ENCODE measurements at regions not wholly inside any gene's neighbourhood (a gene's known extent, or its start where the extent isn't known, plus 50 kb on each side); places are given as distances from the start of the nearest gene placed in this dataset.

DNA sequence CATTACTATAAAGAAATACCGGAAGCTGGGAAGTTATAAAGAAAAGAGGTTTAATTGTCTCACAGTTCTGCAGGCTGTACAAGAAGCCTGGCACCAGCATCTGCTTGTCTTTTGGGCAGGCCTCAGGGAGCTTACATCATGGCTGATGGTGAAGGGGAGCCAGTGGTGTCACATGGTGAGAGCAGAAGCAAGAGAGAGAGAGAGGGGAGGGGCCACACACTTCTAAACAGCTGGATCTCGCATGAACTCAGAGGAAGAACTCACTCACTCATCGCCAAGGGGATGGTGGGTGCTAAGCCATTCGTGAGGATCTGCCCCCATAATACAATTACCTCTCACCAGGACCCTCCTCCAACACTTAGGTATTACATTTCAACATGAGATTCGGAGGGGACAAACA lies 51.8 kb upstream of the ANKRD34C start:
- no peak for FAIRE-seq

DNA sequence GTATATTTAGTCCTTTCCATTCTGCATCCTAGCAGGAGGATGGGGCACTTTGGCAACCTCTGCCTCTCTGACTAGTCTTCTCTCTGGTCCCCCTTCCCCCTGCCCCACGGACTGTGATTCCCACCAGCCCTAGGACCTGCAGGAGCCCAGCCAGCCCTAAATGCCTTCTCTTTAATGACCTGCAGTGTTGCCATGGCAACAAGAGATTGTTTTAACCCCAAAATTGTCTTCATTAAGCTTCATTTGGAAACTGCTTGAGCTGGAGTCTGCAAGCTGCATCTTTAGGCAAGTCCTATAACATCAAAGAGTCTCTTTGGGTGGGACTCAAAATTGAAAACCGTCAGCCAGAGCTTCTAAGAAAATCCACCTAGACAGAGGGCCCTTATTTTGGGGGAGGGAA lies 59.7 kb upstream of the ANKRD34C start:
- FAIRE-seq, result no peak

DNA sequence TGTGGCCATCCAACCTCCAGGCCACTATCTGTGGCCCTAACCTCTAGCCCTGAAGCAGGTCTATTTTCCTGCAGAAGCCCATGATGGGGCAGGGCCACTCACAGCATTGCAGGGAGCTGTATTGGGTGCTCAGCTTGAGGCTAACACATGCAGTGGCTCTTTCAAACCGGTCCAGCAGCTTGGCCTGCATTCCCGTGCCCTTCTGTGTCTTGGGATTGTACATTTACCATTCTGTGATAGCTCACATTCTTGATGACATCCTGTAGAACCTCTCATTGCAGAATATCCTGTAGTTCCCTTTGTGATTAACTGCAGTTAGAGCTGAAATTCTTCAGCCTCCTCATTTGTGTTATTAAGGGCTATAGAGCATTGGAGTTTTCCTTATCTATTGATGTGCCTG lies 60.8 kb upstream of the ANKRD34C start:
- FAIRE-seq, result no peak

DNA sequence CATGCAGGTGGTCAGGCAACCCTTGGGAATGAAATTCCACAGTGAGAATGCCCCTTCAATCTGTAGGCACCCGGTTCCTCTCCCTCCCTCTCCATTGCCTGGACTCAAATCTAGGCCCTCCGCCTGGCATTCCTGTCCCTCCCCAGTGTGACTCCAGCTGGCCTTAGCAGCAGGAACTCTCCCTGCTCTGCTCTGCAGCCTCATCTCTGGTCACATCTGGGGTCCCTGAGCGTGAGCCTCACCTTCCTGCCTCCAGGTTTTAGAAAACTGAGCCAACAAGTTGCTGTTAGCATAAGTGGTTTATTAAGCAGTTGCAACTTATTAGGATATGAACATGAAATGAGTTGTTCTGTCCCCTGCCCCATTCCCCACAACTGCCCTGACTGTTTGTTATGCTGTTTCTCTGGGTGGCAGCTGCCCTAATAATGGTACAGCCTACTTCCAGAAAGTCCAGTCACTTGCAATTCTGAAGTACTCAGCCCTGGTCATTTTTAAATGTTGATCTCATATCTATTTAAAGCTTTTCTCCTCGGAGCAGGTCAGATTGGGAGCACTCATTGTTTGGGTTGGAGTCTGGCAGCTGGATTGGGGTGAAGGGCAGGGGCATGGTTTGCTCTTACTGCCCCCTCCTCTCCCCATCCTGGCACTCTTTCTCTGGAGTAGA lies 63.0 kb upstream of the ANKRD34C start:
- FAIRE-seq, result no peak

DNA sequence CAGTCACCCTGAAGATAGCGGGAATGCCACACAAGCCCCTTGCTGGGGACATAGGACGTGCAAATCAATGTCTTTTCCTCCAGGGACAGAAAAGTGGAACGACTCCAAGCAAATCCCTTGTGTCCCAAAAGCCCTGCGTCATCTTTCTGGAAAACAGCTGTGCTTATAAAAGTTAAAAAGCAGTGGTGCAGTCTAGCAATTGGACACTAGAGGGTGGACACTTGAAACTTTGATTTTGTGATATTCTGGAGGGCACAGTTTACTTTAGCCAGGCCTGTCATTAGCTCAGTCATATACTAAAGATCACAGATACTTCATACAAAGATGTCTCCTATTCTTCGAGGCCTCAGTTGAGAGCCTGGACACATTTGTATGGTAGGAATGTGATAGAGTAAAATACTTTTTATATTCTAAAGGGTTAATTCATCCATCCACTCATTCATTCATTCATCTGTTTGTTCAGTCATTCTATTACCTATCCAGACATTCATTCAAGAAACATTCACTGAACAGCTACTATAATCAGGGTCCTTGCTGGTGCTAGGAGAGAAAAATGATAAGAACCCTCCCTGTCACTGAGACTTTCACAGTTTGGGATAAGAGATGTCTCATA lies 63.8 kb upstream of the ANKRD34C start:
- FAIRE-seq, result no peak

DNA sequence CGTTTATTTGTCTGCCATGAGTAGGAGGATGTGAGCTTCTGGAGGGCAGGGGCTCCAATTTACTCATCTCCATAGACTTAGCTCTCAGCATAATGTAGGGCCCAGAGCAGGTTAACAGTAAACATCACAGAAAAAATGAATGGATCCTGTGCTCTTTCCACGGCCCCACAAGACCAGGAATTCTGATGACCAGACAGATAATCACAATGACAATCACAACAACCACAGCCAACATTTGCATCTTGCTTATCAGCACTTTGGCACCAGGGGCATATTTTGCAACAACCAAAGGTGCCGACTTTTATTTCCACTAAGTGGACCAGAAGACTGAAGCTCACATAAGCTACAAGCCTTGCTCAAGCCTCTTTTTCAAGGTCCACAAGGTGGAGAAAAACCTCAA lies 68.9 kb upstream of the ANKRD34C start:
- FAIRE-seq, result no peak

DNA sequence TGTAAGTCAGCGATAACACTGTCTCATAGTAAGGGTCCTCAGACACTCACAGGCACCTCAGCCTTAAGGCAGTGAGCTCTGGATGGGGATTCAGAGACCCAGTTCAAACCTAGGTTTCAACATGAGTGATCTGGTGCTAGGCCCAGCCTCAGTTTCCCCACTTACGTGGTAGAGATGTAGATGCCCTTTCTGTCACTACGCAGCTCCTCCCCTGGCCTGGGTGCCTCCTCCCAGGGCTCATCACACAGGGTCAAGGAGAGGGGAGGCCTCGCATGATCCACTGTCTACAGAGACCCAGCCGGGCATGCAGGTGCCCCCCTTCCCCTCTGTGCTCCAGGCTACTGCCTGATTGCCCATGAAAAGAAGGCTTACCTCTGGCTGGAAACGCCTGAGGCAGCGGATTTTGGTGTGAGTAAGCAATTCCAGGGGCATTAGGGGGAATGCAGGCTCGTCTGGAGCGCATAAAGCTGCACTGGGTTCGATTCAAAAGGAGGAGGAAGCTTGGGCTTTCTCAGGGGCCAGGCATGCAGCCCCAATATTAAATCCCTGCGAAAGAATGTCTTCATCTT lies 69.8 kb upstream of the ANKRD34C start:
- no peak for FAIRE-seq

DNA sequence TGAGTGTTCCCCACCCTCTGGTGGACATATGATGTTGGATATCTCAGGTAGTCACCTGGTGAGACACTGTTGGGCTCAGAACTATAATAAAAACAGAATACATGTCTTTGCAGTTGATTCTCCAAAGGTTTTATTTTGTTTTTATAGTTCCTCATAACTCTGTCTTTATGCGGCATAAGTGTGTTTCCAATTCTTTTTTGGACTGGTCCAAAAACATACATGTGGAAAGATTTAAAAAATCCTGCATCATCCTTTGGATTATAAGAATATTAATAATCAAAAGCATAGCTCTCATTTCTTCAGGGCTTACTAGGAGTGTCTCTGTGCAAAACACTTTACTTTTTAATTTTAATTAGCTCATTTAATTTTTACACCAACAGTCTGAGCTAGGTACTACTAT lies 71.0 kb upstream of the ANKRD34C start:
- FAIRE-seq, result no peak

DNA sequence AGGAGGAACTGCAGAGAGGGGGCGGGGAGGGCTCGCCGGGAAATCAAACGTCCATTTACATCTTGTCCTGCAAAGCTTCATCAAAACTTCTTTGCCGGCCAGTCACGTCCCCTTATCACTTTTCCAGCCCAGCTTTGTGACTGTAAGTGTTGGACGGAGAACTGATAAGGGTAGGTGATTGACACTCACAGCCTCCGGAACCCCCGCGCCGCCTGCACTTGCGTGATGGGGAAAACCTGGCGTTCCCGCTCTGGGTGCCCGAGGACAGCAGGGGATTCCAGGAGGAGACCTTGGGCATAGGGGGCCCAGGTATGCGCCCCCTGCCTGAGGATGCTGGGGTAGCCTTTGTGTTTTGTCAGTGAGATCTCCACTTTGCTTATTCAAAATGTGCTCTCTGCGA lies 72.8 kb upstream of the ANKRD34C start:
- FAIRE-seq, result no peak

DNA sequence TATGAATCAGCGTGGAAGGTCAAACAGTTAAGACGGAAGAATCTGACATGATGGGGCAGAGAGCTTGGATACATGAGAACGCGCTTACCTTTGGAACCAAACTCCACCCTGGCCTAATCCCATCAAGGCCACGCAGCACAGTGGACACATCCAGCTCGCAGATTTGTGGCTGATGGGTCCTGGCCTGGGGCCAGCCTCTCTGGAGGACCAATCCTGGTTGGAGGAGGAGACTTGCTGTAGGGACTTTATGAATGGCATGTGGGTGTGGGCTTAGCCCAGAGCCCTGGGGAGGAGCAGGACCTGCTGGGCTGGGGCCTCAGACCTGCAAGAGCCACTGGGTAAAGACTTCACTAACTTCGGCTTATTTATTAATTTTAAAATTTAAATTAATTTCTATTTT lies 73.4 kb upstream of the ANKRD34C start:
- FAIRE-seq, result no peak

DNA sequence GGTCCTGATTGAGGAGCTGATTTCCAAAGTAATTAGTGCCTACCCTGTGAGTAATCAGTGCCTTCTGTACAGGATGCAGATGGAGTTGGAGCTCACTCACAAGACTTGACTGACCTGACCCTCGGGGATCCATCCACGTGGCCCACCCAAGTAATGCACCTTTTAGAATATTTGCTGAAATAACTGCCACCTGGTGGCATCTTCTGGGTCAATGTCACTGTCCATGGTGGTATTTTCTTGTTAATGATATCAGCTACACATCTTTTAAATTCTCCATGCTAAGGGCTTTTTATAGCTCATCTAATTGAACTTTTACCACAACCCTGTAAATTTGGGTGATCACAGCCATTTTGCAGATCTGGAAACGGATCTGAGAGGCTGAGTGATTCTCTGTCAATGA lies 74.3 kb upstream of the ANKRD34C start:
- FAIRE-seq, result no peak

DNA sequence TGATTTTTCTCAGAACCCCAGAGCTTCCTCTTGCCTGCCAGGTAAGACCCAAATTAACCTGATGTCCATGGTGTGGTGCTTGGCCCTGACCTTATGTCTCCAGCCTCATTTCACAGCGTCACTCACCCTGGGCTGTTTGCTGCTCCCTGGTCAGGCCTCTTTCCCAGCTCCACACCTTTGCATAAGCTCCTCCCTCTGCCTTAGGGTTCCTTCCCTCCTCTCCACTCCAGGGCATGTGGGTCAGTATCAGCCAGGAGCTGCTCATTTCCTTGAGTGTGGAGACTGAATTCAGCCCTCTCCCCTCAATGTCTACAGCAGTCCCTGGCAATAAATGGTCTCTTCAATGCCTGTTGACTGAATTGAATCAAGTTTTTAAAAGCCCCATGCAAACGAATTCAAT lies 75.6 kb upstream of the ANKRD34C start:
- FAIRE-seq, result no peak

DNA sequence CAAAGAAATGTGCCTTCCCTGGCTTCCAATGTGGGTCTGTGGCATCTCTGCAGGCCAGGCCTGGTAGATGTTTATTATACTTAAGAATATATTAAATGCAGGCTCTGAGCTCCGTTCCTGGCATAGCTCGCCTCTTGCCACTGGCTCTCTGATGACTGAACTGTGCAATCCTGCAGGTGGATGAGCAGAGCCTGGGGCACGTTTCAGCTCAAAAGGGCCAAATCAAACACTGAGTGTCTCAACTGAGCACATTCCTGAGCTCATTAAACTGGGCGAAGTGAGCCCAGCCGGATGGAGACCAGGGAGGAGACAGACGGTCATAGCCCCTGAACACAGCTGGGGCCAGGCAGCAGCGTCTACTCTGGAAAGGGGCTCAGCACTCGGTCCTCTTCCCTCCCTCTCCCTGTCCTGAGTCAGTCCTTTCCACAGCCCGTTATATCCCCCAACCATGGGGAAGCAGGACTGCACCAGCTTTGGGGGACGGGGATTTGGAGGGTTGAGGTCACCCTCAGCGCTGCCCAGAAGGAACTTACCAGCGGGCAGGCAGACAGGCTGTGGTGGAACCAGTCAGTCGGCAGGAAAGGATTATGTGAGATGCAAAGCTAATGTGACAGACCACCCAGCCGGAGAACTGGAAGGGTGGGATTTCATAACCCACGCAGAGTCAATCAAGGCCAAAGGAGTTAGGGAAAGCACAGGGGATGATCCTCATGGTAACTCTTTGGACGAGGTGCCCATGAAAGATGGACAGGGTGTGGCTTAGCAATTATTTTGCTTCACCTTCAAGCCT lies 77.4 kb upstream of the ANKRD34C start:
- FAIRE-seq, result no peak

DNA sequence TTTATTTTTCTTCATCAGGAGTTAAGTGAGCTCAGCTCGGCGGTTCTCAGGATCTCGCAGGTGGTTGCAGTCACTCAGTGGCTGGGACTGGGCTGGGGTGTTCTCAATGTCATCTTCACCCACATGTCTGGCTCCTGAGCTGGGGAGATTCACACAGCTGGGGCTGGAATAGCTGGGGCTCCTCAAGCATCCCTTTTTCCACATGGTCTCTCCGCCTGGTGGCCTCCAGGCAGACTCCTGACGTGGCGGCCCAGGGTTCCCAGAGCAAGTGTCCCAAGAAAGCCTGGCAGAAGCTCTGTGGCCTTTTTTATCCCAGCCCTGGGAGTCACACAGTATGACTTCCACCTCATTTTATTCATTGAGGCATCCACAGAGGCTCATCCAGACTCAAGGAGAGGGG lies 84.1 kb upstream of the ANKRD34C start:
- no peak for FAIRE-seq

DNA sequence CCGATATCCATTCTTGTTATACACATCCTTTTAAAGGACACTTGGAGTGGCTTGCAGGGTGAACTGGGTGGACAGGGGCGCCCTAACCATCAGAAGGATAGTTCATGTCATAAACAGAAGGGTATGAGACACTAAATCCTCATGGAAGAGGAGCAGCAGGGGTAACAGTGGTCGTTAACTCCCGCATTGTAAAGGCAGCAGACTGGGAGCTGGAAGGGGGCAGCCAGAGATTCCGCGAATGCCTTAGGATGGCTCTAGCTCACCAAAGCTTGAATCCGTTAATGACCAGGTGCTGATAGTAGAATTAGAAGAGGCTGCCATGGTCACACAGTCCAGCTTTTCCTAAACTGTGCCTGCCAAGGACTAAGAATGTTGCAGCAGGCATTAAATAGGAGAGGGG lies 85.2 kb upstream of the ANKRD34C start:
- no peak for FAIRE-seq

DNA sequence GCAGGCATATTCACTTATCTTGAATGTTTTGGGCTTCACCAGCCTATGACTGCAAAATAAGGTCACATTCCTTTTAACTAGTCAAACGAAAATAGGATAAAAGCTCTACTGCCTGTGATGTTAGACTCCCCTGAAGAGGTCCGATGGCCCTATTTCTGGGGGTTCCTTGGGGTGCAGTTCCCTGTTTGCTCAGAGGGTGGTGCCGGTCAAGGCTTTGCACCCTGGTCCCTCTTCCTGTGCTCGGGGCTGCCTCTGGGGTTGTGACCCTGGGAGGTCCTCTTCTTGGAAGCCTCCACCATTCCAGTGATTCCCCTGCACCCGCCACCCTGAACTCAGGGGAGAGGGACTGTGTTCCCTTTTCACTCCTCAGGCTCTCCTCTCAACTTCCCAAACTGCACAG lies 86.7 kb upstream of the ANKRD34C start:
- no peak for FAIRE-seq

DNA sequence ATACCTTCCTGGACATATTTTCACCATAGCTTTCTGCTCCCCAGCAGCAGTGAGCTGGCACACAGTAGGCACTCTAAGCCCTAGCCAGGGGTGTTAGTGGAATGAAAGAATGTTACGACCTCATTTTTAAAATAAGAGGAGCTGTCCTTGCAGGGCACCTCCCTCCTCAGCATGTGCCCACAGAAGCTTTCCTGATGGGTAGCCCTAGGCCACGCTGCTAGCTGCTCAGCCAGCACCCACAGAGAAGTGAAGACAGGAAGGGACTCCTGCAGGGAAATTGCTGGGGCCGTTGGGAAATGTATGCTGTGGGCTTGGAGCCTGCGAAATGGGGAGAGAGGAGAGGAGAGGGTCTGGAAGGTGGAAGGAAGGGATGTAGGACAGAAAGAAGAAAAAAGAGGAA lies 87.3 kb upstream of the ANKRD34C start:
- no peak for FAIRE-seq

DNA sequence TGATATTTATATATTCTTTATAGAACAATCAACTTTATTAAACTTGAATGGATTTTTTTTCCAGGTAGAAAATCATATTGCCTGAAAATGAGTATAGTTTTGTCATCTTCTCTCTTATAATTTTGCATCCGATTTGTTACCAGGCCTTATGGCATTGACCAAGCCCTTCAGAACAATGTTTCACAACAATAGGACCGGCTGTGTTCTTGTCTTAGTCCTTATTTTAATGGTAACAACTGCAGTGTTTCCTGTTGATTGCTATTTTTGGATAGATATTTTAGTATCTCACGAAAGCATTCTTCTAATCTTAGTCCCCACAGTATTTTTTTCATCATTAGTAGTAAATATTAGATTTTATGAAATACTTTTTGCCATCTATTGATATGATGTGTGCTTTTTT lies 88.1 kb upstream of the ANKRD34C start:
- no peak for FAIRE-seq

DNA sequence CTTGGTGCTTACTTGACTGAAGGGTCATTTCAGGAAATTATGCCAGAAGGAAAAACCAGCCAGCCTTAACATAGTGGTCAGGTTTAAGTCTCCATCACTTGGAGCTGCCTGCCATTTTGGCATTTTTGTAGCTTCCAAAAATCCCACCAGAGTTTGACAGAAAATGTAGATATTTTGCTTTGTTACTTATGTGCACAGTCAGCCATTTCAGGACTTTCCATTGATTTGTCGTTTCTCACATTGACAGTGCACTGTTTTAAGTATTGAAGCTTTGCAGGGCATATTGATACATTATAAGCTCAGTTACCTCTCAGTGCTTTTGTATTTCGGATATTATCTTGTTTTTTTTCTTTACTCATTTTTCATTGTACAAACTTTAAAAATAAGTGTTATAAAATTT lies 89.0 kb upstream of the ANKRD34C start:
- FAIRE-seq, result no peak

DNA sequence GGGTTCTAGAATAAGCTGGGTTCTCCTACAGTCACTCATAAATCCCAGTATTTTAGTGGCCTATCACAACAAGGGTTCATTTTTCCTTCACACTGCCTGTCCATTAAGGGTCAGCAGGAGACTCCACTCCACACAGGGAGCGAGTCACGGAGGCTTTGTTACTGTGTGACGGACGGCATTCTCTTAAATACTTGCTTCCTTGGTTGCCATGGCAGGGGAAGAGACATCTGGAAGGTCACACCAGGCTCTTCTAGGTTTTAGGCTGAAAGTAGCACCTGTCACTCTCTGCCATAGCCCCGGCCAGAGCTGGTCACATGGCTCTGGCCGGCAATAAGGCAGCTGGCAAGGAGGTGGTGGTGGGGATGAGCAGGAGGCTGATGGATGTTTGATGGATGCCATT lies 89.4 kb upstream of the ANKRD34C start:
- FAIRE-seq, result no peak

DNA sequence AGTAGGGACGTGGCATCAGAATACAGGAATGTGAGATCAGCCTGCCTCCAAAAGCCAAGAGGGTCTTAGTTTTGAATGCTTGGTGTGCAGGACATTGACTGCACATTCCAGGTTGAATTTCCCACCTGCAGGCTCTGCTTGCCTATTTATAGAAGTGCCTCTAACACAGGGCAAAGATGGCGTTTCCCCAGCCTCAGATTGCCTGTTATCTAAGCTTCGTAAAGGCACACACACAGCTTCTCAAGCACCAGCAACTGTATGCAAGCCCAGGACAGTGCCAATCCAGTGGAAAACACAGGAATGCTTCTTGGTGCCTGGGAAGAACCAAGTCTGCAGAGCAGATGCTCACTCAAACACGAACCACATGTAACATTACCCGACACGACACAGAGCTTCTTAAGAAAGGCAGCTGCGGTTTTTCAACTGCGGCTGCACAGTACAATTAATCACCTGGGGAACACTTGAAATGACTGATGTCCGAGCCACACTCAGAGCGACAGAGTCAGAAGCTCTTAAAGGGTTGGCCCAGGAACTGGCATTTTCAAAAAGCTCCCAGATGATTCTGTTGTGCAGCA lies 90.0 kb upstream of the ANKRD34C start:
- FAIRE-seq, result no peak

DNA sequence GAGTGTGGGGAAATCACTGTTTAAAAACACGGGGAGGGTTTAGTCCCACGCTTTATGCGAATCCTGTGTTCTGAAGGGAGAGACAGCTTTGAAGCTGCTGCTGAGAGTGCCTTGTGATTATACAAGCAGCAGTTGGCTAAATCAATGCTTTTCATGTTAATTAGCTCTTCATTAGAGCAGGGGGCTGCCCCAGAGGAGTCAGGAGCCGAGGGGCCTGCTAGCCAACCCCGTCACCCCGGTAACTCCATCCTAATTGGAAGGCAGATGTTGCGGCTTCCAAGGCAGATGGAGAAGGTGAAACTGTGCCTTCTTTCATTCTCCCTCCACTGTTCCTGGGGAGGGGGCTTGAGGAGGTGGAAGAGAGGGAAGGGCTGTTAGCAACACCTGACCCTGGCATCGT lies 92.4 kb upstream of the ANKRD34C start:
- FAIRE-seq, result no peak

DNA sequence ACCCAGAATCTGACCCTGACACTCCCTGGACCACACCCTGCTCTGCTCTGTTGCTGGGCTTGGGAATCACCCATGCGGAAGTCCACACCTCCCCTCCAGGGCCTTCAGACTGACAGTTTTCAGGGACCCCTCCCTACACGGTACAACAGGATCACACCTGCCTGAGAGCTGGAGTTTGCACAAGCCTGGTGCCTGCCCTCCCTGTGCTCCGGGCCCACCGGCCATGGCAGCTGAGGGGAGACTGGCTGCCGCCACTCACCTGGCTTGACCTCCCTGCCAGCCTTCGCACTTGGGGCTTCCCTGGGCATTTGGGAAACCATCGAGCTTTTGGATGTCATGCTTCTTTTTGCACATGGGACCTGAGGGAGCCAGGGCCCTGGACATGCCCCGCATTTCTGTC lies 95.9 kb upstream of the ANKRD34C start:
- FAIRE-seq, result no peak

DNA sequence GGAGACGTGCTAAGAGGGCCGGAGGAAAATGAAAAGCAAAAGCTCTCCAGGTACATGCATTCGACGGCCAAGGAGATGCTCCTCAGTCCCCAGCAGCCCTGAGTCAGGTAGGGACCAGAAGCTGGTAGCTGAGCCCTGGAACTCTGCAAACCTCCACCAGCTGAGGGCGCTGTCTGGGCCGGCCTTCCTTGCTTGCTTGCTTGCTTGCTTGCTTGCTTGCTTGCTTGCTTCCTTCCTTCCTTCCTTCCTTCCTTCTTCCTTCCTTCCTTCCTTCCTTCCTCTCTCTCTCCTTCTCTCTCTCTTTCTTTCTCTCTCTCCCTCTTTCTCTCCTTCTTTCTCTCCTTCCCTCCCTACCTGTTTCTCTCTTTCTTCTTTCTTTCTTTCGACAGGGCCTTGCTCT lies 94.6 kb upstream of the RASGRF1 start:
- no peak for FAIRE-seq

Measured in islet of Langerhans (tissue), 1 donor.